Ovary (tissue), 7 donors: ENCODE measurements at regions not wholly inside any gene's neighbourhood (a gene's known extent, or its start where the extent isn't known, plus 50 kb on each side); places are given as distances from the start of the nearest gene placed in this dataset.

Experiments
- DNase-seq, 5 donors: peaks; one replicate each; pipeline ENCODE4 v3.0.0-alpha.2; 2019 to 2020
- H3K27ac ChIP-seq, 2 donors: fragments of 200-600 bp; one replicate each; pipeline versions ENCODE4 v1.5.1 to v1.8.0; 2019 to 2022
- H3K27me3 ChIP-seq: fragments of 200-600 bp; one replicate; pipeline ENCODE4 v1.8.0; 2022
- H3K36me3 ChIP-seq: fragments of 200-600 bp; sonication (generic); one replicate; pipeline ENCODE4 v1.5.1; 2019
- H3K4me1 ChIP-seq: one replicate; pipeline ENCODE4 v1.8.1; 2013; ENCODE audit warnings: mild to moderate bottlenecking, moderate library complexity; ENCODE audit not compliant: insufficient read depth
- H3K4me3 ChIP-seq: fragments of 200-600 bp; sonication (generic); one replicate; pipeline ENCODE4 v1.5.1; 2017
- H3K9me3 ChIP-seq, 2 donors: fragments of 200-600 bp in 1 of 2; sonication (generic) in 1 of 2; one replicate each; pipeline versions ENCODE4 v1.5.1 to v1.8.1; 2013 to 2019; ENCODE audit warnings: mild to moderate bottlenecking in 1 of 2, moderate library complexity in 1 of 2
- CTCF ChIP-seq, 3 donors: fragments of 450-650 bp in 2 of 3; fragments of 200-600 bp in 1 of 3; IDR thresholded peaks; one replicate each; pipeline versions ENCODE4 v1.5.1 to v1.8.0; 2016 to 2022; ENCODE audit warnings: antibody characterized with exemption in 3 of 3, mild to moderate bottlenecking in 1 of 3
- EP300 ChIP-seq: sonication (generic); formaldehyde crosslinking; IDR thresholded peaks from one replicate; pipeline ENCODE4 v1.6.1; 2017; ENCODE audit warnings: antibody characterized with exemption
- POLR2A ChIP-seq: fragments of 450-650 bp; IDR thresholded peaks from one replicate; pipeline ENCODE4 v1.6.1; 2017; ENCODE audit warnings: antibody characterized with exemption, mild to moderate bottlenecking, moderate library complexity
- WGBS, 3 donors: extraction: QIAGEN DNeasy Blood & Tissue Kit in 1 of 3; methylation state at CpG; one replicate each; pipeline versions ENCODE4 v1.1.5 to v1.1.7; 2013 to 2017; 5-methylcytosine and 5-hydroxymethylcytosine counted together
- intact Hi-C, 4 donors: fragments of 100-400 bp; cut with DNase I; formaldehyde crosslinking; loops; one replicate each; pipeline versions ENCODE4 v1.11.0 to v1.15.1; 2022 to 2023
- donor health status: DM: no; HTN: no; CAD: no; lungs with moderate emphysema.
- donor health status: DM: no; HTN: no; CAD: no.
- donor health status: Bipolar disorder and iron deficiency.
- donor health status: DM: no; HTN: no; CAD: no.
- donor health status: DM: yes; HTN: yes; CAD: no.

GRCh38 chr2:386406-387103 lies 98.7 kb upstream of the ALKAL2 start:
- no peaks in the 10 kb centered on the region for H3K27me3 ChIP-seq
- H3K36me3 ChIP-seq, result no peaks in the 10 kb centered on the region
- 78 to 84% (median 79%) methylated on average over 8 to 10 of the region's 10 CpGs for WGBS, 3 donors
- no peaks in the 10 kb centered on the region for H3K9me3 ChIP-seq
- intact Hi-C loops, result no loop called here
- no peak overlapping the region for H3K4me3 ChIP-seq
- DNase-seq, result no peak
- TF ChIP-seq CTCF (IDR thresholded peaks at IDR 0.05), result no peak
- TF ChIP-seq EP300, result no peak
- TF ChIP-seq POLR2A, result no peak
- no peak overlapping the region for H3K27ac ChIP-seq
- no peaks in the 10 kb centered on the region for H3K4me1 ChIP-seq

GRCh38 chr2:385785-386184 lies 97.9 kb upstream of the ALKAL2 start:
- Histone ChIP-seq H3K4me1 (no peaks in the 10 kb centered on the region), H3K27me3 (no peaks in the 10 kb centered on the region), H3K4me3 (no peak overlapping the region), H3K9me3 (no peaks in the 10 kb centered on the region), H3K27ac (no peak overlapping the region), H3K36me3 (no peaks in the 10 kb centered on the region)
- no peak for DNase-seq
- 52 to 59% (median 58%) methylated on average over 6 of the region's 6 CpGs for WGBS, 3 donors
- TF ChIP-seq POLR2A (no peak), CTCF (IDR thresholded peaks at IDR 0.05) (no peak)
- intact Hi-C loops, result no loop called here

- no peak overlapping the region for H3K4me3 ChIP-seq
- TF ChIP-seq POLR2A (no peak), CTCF (IDR thresholded peaks at IDR 0.05) (no peak), EP300 (no peak)
- no peaks in the 10 kb centered on the region for H3K4me1 ChIP-seq
- DNase-seq, result no peak
- no peaks in the 10 kb centered on the region for H3K9me3 ChIP-seq
- no peaks in the 10 kb centered on the region for H3K27me3 ChIP-seq
- no peak overlapping the region for H3K27ac ChIP-seq
- WGBS, 3 donors, result 85 to 93% (median 87%) methylated on average over 9 of the region's 9 CpGs
- no peaks in the 10 kb centered on the region for H3K36me3 ChIP-seq
- intact Hi-C loops, result no loop called here
Observed at GRCh38 chr2:385061-385460, 97.2 kb upstream of the ALKAL2 start.

GRCh38 chr2:383888-384287 lies 96.0 kb upstream of the ALKAL2 start:
- TF ChIP-seq EP300 (no peak), POLR2A (no peak), CTCF (IDR thresholded peaks at IDR 0.05) (no peak)
- Histone ChIP-seq H3K36me3 (no peaks in the 10 kb centered on the region), H3K27ac (no peak overlapping the region), H3K4me1 (no peaks in the 10 kb centered on the region), H3K9me3 (peaks cover 0 to 8% of the 10 kb centered on the region in 2 donors), H3K27me3 (no peaks in the 10 kb centered on the region), H3K4me3 (no peak overlapping the region)
- 75 to 80% (median 77%) methylated on average over 10 of the region's 10 CpGs for WGBS, 3 donors
- intact Hi-C loops, result no loop called here
- DNase-seq, result no peak
